ENCODE measurements at regions not wholly inside any gene's neighbourhood (a gene's known extent, or its start where the extent isn't known, plus 50 kb on each side); places are given as distances from the start of the nearest gene placed in this dataset.

DNA sequence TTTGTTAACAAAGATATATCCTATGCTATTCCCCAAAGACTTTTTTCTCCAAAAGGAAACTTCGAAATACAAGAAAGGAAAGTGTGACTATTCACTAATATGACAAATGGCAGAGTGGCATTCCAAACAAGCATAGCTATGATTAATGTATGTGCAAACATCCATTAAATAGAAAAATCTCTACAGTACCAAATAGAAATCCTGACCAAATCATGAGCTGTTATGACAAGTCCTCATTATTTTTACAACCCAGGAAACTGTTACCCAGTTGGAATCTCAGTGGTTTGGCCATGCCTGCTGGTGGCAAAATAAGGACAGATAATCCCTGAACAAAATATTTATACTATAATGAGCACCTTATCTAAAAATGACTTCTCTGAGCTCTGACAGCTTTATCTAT, 202.1 kb downstream of the SEC23A start:
- no peak for DNase-seq

DNA sequence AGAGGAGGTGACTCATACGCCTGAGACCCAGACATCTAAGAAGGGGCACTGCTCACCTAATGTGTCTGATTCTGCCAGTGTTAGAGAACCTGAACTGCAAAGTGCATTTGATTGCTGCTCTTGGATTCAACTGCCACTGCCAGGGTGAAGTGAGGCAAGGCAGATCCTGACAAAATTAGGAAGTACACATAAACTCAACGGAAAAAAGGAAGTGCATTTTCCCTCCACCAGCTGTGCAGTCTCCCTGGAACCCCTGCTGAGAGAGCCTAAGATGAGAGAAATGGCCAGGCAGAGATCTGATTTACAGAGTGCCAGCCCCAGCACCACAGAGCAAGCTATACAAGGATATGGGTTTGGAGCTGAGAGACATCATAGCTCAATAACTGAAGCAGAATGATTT, 215.3 kb downstream of the SEC23A start:
- no peak for DNase-seq

- DNase-seq = no peak
These were observed 218.9 kb downstream of the SEC23A start for GRCh38 chr14:38884109-38884508.

- no peak for DNase-seq
These were observed 219.9 kb downstream of the SEC23A start for GRCh38 chr14:38883127-38883526.

- peak; percentile 19 for DNase-seq
These were observed 220.5 kb downstream of the SEC23A start for GRCh38 chr14:38882533-38882932.

GRCh38 chr14:38880643-38881524, 222.2 kb downstream of the SEC23A start:
- no peak for DNase-seq

DNA sequence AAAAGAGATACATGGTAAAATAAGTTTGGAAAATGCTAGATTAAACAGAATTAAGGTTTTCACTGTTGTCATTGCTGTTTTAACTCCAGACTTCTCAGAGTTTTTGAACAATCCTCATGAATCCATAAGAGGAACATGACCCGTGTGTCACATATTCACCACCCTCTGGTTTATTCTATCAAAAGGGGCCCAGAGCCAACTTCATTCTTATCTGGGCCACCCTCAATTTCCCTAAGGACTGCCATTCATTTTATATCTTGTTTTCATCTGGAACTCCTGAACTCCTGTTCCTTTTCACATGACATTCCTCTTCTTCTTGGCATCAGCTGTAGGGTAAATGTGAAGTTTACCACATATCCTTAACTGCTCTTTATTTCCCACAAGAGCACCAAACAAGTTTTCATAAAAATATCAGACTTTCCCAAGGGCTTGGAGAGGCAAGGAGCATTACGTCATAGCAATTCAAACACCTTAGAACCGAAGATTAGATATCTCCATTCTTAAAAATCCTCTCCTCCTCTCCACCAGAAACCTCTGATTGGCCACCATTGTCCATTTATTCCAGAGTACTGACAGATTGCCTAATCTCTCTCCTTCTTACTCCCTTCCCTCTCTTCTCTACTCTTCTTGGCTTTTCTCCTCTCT, 225.2 kb downstream of the SEC23A start:
- no peak for DNase-seq

- DNase-seq = no peak
These were observed 228.3 kb downstream of the SEC23A start for GRCh38 chr14:38874721-38875120.

DNA sequence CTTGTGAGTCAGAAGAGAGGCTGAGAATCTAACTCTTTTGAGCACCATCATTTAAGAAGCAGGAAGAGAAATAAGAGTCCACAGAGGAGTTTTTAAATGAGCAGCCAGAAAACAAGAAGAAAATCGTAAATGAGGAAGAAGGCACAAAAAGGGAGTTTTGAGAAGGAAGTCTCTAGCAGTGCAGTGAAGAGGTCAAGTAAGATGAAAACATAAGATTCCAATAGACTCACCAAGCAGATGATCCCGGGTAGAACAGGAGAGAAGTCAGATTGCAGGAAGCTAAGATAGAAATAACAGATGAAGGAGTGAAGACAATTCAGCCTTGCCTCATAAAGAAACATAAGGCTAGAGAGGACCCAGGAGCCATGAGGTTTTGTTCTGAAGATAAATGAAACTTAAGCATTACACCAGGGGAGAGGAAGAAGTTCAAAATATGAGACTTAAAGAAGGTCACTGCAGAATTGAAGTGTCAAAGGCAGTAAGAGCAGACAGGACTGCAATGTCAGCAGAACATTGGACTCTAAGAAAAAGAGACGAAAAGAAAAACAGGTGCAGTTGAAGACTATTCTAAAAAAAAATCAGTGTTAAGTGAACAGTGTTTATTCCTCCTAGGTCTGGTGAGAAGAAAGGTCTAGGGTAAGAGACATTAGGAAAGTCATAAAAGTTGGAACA, 229.0 kb downstream of the SEC23A start:
- DNase-seq = no peak

- no peak for DNase-seq
These were observed 232.7 kb downstream of the SEC23A start for GRCh38 chr14:38870296-38870836.

GRCh38 chr14:38868399-38869290, 234.4 kb downstream of the SEC23A start:
- no peak for DNase-seq

GRCh38 chr14:38867561-38868150, 235.4 kb downstream of the SEC23A start:
- peak; percentile 69 for DNase-seq

- DNase-seq = no peak
These were observed 236.6 kb downstream of the SEC23A start for GRCh38 chr14:38866461-38866860.

DNA sequence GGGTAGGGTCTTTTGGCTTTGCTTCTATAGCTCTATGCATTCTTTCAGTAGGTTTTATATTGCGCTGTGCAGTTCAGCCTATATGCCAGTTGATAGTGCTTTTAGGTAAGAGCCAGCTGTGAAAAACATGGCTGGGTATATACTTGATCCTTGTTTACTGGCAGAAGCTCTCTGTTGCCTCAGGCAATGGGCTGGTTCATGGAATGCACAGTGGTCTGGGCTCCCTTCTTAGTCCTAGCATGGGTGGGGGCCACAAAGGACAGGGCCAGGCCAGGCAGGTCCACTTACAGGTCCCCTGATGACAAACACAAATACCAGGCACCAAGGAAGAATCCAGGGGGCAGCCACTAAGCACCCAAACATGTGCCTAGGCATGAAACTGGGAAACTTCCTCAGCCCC, 240.7 kb downstream of the SEC23A start:
- DNase-seq = no peak

GRCh38 chr14:38860530-38860929, 242.5 kb downstream of the SEC23A start:
- DNase-seq = no peak

GRCh38 chr14:38856798-38857197, 246.2 kb downstream of the SEC23A start:
- DNase-seq = no peak

DNA sequence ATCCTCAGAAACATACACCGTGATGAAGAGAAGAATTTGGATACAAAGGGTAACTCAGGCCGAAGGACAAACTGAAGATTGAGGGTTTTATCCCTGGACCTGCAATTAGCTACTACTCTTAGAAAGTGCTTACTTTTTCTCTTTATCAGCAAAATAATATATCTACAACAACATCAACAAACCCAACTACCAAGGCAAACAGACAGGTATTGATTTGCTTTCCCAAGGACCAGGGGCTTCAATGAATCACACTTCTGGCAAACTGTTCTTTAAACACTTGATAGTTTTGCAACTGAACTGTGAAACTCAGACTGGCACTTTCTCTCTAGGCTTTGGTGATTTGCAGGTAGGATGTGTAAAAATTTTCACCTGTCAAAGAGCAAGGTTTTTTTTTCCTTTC, 247.5 kb downstream of the SEC23A start:
- DNase-seq = no peak

DNA sequence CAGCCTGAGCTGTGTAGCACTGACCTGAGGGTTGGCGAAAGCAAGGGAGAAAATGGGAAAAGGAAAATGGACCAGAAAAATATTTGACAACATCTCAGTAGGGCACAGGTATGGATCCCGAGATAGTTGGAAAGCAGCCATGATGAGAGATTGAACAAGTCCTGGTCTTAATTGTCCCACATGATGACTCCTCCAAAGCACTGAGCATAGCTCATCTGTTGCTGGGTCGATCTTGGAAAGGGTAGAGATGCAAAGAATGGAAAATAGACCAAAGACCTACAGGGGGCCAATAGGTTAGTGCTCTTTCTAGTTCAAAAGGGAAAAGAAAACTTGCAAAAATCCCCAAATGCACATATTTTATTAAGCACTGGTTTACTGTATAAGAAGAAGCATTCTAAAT, 251.9 kb downstream of the SEC23A start:
- DNase-seq = no peak

DNA sequence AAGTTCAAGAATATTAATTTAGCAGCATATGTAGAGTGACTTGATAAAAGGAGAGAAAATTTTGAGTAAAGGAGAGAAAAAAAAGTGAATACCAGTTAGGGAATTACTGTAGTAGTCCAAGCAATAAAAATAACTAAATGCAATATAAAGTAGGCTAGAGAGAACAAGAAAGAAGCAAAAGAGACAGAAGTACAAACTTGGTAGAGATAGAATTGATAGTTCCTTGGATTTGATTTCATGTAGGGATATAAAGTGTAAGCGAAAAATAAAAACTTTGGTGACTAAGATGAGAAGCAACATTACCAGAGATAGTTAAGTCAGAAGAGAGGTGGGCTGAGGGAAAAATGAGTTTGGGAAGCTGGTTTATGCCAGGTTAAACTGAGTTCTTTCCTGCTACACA, 252.4 kb downstream of the SEC23A start:
- DNase-seq = no peak

DNA sequence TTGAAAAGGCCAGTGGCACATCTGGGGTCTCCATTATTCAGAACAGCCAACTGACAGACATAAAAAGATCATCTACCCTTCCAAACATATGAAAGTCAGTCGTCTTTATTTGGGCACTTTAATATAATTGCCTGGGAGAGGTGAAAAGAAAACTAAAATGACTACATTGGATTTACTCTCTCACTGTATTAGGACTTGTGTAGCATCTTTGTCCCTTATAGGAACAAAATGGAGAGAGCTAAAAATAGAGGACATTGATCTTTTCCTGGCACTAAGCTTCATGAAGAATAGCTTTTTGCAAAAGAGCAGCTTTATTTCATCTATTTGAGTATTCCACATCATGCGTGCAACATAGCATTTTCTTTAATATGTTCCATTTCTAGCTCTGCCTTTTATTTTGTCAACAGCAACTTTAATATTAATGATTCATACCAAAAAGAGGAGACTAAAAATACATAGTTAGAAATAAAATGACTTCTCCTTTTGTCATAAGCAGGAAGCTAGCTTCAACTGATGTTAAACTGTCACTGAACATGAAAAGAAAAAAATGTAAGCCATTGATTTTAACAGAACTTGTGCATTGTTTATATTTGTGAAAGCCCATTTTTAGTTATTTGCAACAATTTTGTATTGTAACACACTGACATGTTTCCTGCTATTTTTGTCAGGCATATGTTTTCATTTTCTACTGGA, 254.6 kb downstream of the SEC23A start:
- DNase-seq = no peak

DNA sequence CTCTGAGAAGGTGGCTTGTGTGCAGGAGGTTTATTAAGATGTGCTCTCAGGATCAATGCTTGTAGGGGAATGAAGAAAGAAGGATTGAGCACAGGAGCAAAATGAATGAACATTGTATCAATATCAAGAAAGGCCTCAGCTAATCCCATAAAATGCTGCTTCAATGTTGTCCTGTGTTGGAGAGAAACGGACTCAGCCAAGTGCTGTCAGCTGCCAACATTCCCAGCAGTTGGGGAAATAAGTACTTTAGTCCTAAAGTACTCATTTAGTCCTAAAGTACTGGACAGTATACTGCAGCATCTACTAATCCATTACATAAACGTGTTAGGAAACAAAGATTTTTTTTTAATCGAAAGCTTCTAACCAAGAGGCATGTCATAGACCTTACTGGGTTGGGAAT, 255.9 kb downstream of the SEC23A start:
- DNase-seq = no peak

All from NCI-H446 treated with DMSO at 0.1 percent for 48 hours (cell line).